K562 (cell line): ENCODE measurements at regions not wholly inside any gene's neighbourhood (a gene's known extent, or its start where the extent isn't known, plus 50 kb on each side); places are given as distances from the start of the nearest gene placed in this dataset.

Experiments used
- ATAC-seq: fragments of 200-7000 bp; cut with Tn5 transposase; 3 replicates; pipeline ENCODE4 v1.9.1; 2020; ENCODE audit warnings: moderate library complexity
- BruUV-seq: library from RNA; stranded (reverse); fragments of 400-500 nt; replicated peaks from 2 replicates; lab custom pipeline; 2021; lab: Mats Ljungman, UMichigan
- CTCF ChIA-PET: fragments of 300-600 bp; formaldehyde crosslinking; extraction: SDS; loops from one replicate; lab custom pipeline; 2021; ENCODE audit warnings: low intra/inter-chr PET ratio; lab: Yijun Ruan, JAX
- POLR2A ChIA-PET: fragments of 300-600, 350-650 bp; sonication (Branson Sonifier 250); formaldehyde crosslinking; extraction: SDS; loops from one replicate; lab custom pipeline; 2021; ENCODE audit warnings: antibody characterized with exemption, inconsistent platforms; lab: Yijun Ruan, JAX
- DNase-seq, 4 experiments: peaks; one replicate each; pipeline versions ENCODE4 v3.0.0 to v3.0.0-alpha.2; 2011 to 2018; ENCODE audit warnings: low spot score in 3 of 4, mixed read lengths in 3 of 4; ENCODE audit errors: extremely low read depth in 1 of 4
- FAIRE-seq: peaks from 2 replicates; lab custom pipeline; 2011; peaks lifted over from hg19 to GRCh38; lab: Jason Lieb, UNC
- H2AFZ ChIP-seq: 2 replicates; pipeline ENCODE4 v1.6.0; 2011; ENCODE audit warnings: low read depth, low read length, control low read depth, inconsistent platforms
- H3K27ac ChIP-seq: fragments of 200-600 bp; 3 replicates; pipeline ENCODE4 v1.8.0; 2011; ENCODE audit warnings: low read depth, mild to moderate bottlenecking, control low read depth, inconsistent platforms, low read length, moderate library complexity, mixed read lengths; ENCODE audit errors: extremely low read depth
- H3K27me3 ChIP-seq, 2 experiments: fragments of 300-600 bp in 1 of 2; 2 replicates in 1 of 2; 3 replicates in 1 of 2; pipeline versions ENCODE4 v1.6.0 to v1.8.0; 2011; ENCODE audit warnings: inconsistent platforms in 2 of 2, low read length in 2 of 2, mild to moderate bottlenecking in 1 of 2, mixed read lengths in 1 of 2, moderate library complexity in 1 of 2; ENCODE audit not compliant: control insufficient read depth in 2 of 2, insufficient read depth in 2 of 2
- H3K36me3 ChIP-seq: fragments of 300-600 bp; 3 replicates; pipeline ENCODE4 v1.8.0; 2011; ENCODE audit warnings: mild to moderate bottlenecking, low read length, inconsistent platforms; ENCODE audit not compliant: control insufficient read depth, insufficient read depth
- H3K4me1 ChIP-seq, 2 experiments: fragments of 200-600 bp in 1 of 2; replicated peaks in 1 of 2; 2 replicates in 1 of 2; 3 replicates in 1 of 2; pipeline versions ENCODE4 v1.5.1 to v1.8.0; 2011; ENCODE audit warnings: inconsistent platforms in 2 of 2, low read length in 2 of 2, mild to moderate bottlenecking in 1 of 2, mixed read lengths in 1 of 2, moderate library complexity in 1 of 2; ENCODE audit not compliant: control insufficient read depth in 2 of 2, insufficient read depth in 2 of 2
- H3K4me2 ChIP-seq: 2 replicates; pipeline ENCODE4 v1.6.1; 2011; ENCODE audit warnings: low read length, control low read depth, inconsistent platforms, mixed read lengths; ENCODE audit not compliant: insufficient read depth
- H3K4me3 ChIP-seq: fragments of 200-600 bp; sonication (generic), shearing (Covaris generic); 2 replicates; pipeline ENCODE4 v1.5.1; 2016; ENCODE audit warnings: control low read depth, inconsistent platforms
- H3K79me2 ChIP-seq: fragments of 200-600 bp; 3 replicates; pipeline ENCODE4 v1.8.0; 2011; ENCODE audit warnings: low read length, inconsistent platforms; ENCODE audit not compliant: control insufficient read depth, insufficient read depth
- H3K9ac ChIP-seq, 2 experiments: 2 replicates each; pipeline versions ENCODE4 v1.6.0 to v1.6.1; 2011; ENCODE audit warnings: low read depth in 2 of 2, low read length in 2 of 2, control low read depth in 1 of 2, inconsistent platforms in 1 of 2, mild to moderate bottlenecking in 1 of 2, mixed read lengths in 1 of 2; ENCODE audit not compliant: insufficient read depth in 1 of 2
- H3K9me1 ChIP-seq: one replicate; pipeline ENCODE4 v1.6.0; 2011; ENCODE audit warnings: inconsistent platforms, mild to moderate bottlenecking, low read length, moderate library complexity; ENCODE audit not compliant: control insufficient read depth, insufficient read depth
- H3K9me3 ChIP-seq: replicated peaks from 2 replicates; pipeline ENCODE4 v1.5.1; 2011; ENCODE audit warnings: low read depth, low read length, inconsistent platforms; ENCODE audit not compliant: control insufficient read depth, insufficient read depth
- H4K20me1 ChIP-seq: replicated peaks from 2 replicates; pipeline ENCODE4 v1.6.1; 2011; ENCODE audit warnings: low read length, inconsistent platforms, mixed read lengths; ENCODE audit not compliant: control insufficient read depth, insufficient read depth
- MLLT1 ChIP-seq, 2 experiments: fragments of 450-650 bp; IDR thresholded peaks; 2 replicates each; pipeline ENCODE4 v1.6.1; 2016
- THAP7 ChIP-seq: fragments of 250-450 bp; sonication (Bioruptor Pico); IDR thresholded peaks from 2 replicates; pipeline ENCODE4 v1.5.0; 2021
- ZC3H8 ChIP-seq: fragments of 450-650 bp; IDR thresholded peaks from 2 replicates; pipeline ENCODE4 v1.6.1; 2017
- ZNF224 ChIP-seq: sonication (generic); formaldehyde crosslinking; IDR thresholded peaks from 2 replicates; pipeline ENCODE4 v1.8.0; 2022; ENCODE audit warnings: mild to moderate bottlenecking, missing genetic modification reagents
- WGBS: fragments of 100-300 bp; shearing (Covaris generic); methylation state at CpG from one replicate; pipeline ENCODE4 v1.1.6; 2016; ENCODE audit warnings: low coverage, mixed read lengths; ENCODE audit not compliant: insufficient coverage; ENCODE audit errors: missing lambda C conversion rate; 5-methylcytosine and 5-hydroxymethylcytosine counted together
- in situ Hi-C: fragments of 300-500 bp; cut with MboI; formaldehyde crosslinking; loops from 4 replicates; pipeline ENCODE4 v1.15.0; 2018; ENCODE audit warnings: inconsistent platforms, mixed read lengths
- intact Hi-C: fragments of 100-400 bp; cut with micrococcal nuclease; formaldehyde crosslinking; loops from 2 replicates; pipeline ENCODE4 v1.14.2; 2022

GRCh38 chr3:30520699-30521098 lies 85.7 kb upstream of the TGFBR2 start:
- Histone ChIP-seq H3K27ac (no peak overlapping the region), H3K36me3 (no peaks in the 10 kb centered on the region), H3K27me3 (no peaks in the 10 kb centered on the region), H3K9me1 (no peaks in the 10 kb centered on the region), H3K4me1 (no peaks in the 10 kb centered on the region), H4K20me1 (no peaks in the 10 kb centered on the region), H3K79me2 (no peaks in the 10 kb centered on the region), H3K4me3 (no peak overlapping the region), H2AFZ (no peak overlapping the region), H3K9me3 (no peaks in the 10 kb centered on the region), H3K4me2 (no peak overlapping the region), H3K9ac (no peak overlapping the region)
- POLR2A ChIA-PET: no interaction called here
- DNase-seq: no peak
- no TSS peak for BruUV-seq
- 0% methylated on average over 2 of the region's 2 CpGs for WGBS
- no peak for FAIRE-seq
- intact Hi-C loops: no loop called here
- TF ChIP-seq ZC3H8: no peak
- TF ChIP-seq THAP7 (CRISPR knock-in tag): no peak
- TF ChIP-seq ZNF224 (CRISPR knock-in tag): no peak
- TF ChIP-seq MLLT1 (IDR thresholded peaks at IDR 0.05): no peak
- TF ChIP-seq, all 486 proteins: peak for 0
- CTCF ChIA-PET: no interaction called here
- in situ Hi-C loops: no loop called here
- ATAC-seq: no peak
